ENCODE measurements at regions not wholly inside any gene's neighbourhood (a gene's known extent, or its start where the extent isn't known, plus 50 kb on each side); places are given as distances from the start of the nearest gene placed in this dataset.

DNA sequence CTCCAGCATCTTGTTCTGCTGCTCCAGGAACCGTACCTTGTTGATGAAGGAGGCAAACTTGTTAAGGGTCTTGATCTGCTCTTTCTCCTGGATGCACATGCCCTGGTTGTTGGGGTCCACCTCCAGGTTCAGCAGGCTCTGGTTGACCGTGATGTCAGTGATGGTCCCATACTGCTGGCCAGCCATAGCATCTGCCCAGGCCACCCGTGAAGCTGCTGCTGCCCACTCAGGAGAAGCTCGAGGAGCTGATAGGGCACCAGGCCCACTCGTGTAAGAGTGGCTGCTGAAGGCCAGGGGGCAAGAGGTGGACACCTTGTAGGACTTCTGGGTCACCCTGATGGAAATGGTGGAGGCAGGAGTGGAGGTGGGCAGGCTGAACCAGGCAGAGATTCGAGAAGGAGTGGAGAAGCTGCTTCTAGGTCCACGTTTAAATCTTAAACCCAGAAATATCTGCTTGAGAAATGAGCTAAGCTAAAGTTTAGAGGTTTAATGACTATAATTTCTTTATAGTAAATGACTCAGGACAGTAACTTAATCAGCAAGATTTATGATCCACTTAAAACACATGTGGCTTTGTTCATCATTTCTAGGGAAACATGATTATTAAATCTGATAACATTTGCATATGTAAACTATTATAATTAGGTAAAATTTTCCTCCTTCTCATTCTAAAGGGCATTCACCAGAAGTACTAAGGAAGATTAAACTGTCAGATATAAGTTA is 358.7 kb upstream of the SETBP1 start:
- no peaks in the 10 kb centered on the region for H4K20me1 ChIP-seq (ENCODE audit: insufficient read depth, low read length)
- no peaks in the 10 kb centered on the region for H3K4me1 ChIP-seq (ENCODE audit: insufficient read depth, low read length)
- no peak for DNase-seq (ENCODE audit: low read depth)
- no peak for TF ChIP-seq CTCF (IDR thresholded peaks at IDR 0.05; ENCODE audit: insufficient read depth, low read depth, low read length)
- no peak overlapping the region for H3K4me3 ChIP-seq (ENCODE audit: insufficient read depth, low read depth, low read length)
- FAIRE-seq: no peak
- no peak overlapping the region for H2AFZ ChIP-seq (ENCODE audit: low read depth, low read length)
- H3K27me3 ChIP-seq (ENCODE audit: insufficient read depth, low read length): no peaks in the 10 kb centered on the region
- H3K27ac ChIP-seq (ENCODE audit: low read depth, low read length): no peak overlapping the region
- Mint-ChIP-seq H3K27me3 (ENCODE audit: low read depth, unreplicated experiment) (no peaks in the 10 kb centered on the region), H3K4me3 (ENCODE audit: unreplicated experiment) (no peak overlapping the region), H3K36me3 (ENCODE audit: low read depth, unreplicated experiment) (no peaks in the 10 kb centered on the region), H3K9me3 (ENCODE audit: unreplicated experiment) (peaks cover 3% of the 10 kb centered on the region), H3K4me1 (ENCODE audit: low read depth, unreplicated experiment) (no peaks in the 10 kb centered on the region), H3K27ac (ENCODE audit: unreplicated experiment) (no peak overlapping the region)
- H3K9ac ChIP-seq (ENCODE audit: low read length): no peak overlapping the region
- no peaks in the 10 kb centered on the region for H3K79me2 ChIP-seq (ENCODE audit: insufficient read depth, low read length)
- no peak overlapping the region for H3K4me2 ChIP-seq (ENCODE audit: low read length)
- H3K9me3 ChIP-seq (ENCODE audit: insufficient read depth, low read depth, low read length): no peaks in the 10 kb centered on the region
- H3K36me3 ChIP-seq (ENCODE audit: insufficient read depth, low read length): no peaks in the 10 kb centered on the region

- H3K27me3 Mint-ChIP-seq (ENCODE audit: low read depth, unreplicated experiment): no peaks in the 10 kb centered on the region
Observed at GRCh38 chr18:44323125-44323524, 357.6 kb upstream of the SETBP1 start.

More at GRCh38 chr18:44323125-44323524, 357.6 kb upstream of the SETBP1 start:
- Mint-ChIP-seq H3K4me1 (ENCODE audit: low read depth, unreplicated experiment) (no peaks in the 10 kb centered on the region), H3K4me3 (ENCODE audit: unreplicated experiment) (no peak overlapping the region), H3K9me3 (ENCODE audit: unreplicated experiment) (peaks cover 3% of the 10 kb centered on the region), H3K36me3 (ENCODE audit: low read depth, unreplicated experiment) (no peaks in the 10 kb centered on the region), H3K27ac (ENCODE audit: unreplicated experiment) (no peak overlapping the region)
- Histone ChIP-seq H3K27me3 (ENCODE audit: insufficient read depth, low read length) (no peaks in the 10 kb centered on the region), H3K79me2 (ENCODE audit: insufficient read depth, low read length) (no peaks in the 10 kb centered on the region), H3K4me3 (ENCODE audit: insufficient read depth, low read depth, low read length) (no peak overlapping the region), H3K4me1 (ENCODE audit: insufficient read depth, low read length) (no peaks in the 10 kb centered on the region), H3K27ac (ENCODE audit: low read depth, low read length) (no peak overlapping the region), H4K20me1 (ENCODE audit: insufficient read depth, low read length) (no peaks in the 10 kb centered on the region), H3K9me3 (ENCODE audit: insufficient read depth, low read depth, low read length) (no peaks in the 10 kb centered on the region), H3K9ac (ENCODE audit: low read length) (no peak overlapping the region), H3K4me2 (ENCODE audit: low read length) (no peak overlapping the region), H2AFZ (ENCODE audit: low read depth, low read length) (no peak overlapping the region), H3K36me3 (ENCODE audit: insufficient read depth, low read length) (no peaks in the 10 kb centered on the region)
- no peak for DNase-seq (ENCODE audit: low read depth)
- TF ChIP-seq EZH2 (IDR thresholded peaks at IDR 0.05; ENCODE audit: insufficient read depth, low read length) (no peak), CTCF (IDR thresholded peaks at IDR 0.05; ENCODE audit: insufficient read depth, low read depth, low read length) (no peak)
- FAIRE-seq: no peak
